HG03175 (cell line): ENCODE measurements at regions not wholly inside any gene's neighbourhood (a gene's known extent, or its start where the extent isn't known, plus 50 kb on each side); places are given as distances from the start of the nearest gene placed in this dataset.

ENCODE experiments used
- ATAC-seq: cut with Tn5 transposase; IDR thresholded peaks from one replicate; pipeline ENCODE4 v1.9.1; 2021; ENCODE audit warnings: mild to moderate bottlenecking, moderate library complexity; ENCODE audit not compliant: unreplicated experiment

DNA sequence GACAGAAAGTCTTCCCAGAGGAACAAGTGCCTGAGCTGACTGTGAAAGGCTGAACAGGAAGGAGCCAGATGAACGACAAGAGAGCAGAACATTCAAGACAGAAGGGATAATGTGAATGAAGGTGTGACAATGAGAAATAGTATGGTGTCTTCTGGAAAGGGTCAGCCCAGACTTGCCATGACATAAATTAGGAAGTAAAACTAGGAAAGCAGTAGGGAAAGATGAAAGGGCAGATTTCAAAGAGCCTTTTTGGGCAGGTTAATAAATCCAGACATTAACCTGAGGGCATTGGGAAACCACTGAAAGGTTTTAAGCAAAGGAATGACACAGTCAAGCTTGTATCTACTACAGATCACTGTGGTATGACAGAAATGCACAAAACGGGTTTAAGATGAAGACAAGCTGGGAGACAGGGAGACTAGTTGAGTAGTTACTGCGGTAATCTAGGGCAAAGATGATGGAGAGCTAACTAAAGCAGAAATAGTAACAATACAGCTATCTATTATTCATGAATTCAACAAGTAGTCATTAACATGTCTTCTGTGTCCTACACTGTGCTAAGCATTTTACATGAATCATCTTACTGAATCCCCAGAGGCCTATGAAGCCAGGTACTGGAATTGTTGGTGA is 580.9 kb upstream of the WWC1 start:
- ATAC-seq, result no peak

DNA sequence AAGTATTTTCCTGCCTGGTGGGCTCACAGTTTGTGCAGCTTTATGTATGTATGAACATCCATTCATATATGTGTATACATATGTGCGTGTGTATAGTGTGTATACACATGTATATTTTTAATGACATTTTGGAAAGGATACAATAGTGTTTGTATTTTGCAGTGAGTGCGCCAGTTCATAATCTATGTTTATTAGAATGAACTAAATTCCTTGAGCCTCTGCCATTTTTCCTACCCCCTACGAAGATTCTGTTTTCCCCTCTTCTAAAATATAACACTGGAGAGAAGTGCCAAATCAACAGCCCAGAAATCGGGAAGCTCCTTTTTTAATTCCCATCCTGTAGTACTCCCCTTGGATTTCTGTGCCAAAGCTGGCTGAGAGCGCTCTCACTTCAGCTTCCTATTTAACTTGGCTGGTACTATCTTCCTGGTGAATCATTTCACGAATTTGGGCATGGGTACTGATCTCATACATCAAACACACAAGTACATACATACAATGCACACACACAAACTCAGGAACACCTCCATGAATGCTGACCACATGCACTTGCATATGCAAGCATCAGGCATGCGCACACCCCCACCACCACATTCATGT is 578.4 kb upstream of the WWC1 start:
- ATAC-seq, result no peak

DNA sequence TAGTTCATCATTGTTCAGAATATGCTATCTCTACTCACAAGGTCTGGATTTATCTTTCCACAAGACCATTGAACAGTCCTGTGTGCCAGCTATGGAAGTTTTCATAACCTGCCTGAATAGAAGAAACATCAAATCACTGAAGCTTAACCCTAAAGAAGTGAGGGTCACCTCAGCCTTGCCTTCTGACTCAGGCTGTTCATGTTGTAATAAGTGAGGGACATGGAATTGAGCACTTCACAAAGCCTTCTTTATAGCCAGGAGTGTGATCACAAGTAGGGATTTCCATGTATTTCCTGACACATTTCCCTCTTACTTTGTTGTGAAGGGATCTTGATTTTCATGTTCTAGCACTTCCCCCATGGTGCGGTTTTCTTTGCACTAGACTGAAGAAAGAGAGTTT is 577.5 kb upstream of the WWC1 start:
- no peak for ATAC-seq

DNA sequence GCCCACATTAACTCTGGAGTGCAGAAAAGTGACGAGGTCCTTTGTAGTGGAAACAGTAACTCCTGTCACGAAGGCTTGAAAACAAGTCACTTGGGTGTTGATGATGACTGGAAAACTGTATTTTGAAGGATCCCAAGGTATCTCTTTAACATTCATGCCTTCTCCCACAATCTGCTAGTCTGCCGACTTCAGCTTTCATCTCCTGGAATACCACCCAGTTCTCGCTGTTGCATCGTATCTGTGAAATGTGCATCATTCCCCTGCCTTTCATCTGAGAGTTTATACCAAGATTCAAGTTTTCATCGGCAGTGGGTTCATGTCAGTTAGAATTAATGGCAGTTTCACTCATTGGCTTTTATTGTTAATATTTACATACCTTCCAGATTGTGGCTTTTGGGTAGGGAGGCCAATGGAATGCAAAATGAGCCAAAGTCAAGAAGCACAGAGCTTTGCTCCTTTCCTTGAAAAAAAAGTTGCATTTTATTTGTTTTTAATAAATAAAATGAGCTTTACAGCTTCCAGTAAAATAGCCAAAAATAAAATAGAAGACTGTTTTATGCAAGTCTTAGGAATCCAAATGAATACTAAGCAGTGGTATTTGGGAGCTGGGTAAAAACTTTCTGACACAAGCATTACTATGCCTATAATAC is 575.2 kb upstream of the WWC1 start:
- ATAC-seq, result no peak

DNA sequence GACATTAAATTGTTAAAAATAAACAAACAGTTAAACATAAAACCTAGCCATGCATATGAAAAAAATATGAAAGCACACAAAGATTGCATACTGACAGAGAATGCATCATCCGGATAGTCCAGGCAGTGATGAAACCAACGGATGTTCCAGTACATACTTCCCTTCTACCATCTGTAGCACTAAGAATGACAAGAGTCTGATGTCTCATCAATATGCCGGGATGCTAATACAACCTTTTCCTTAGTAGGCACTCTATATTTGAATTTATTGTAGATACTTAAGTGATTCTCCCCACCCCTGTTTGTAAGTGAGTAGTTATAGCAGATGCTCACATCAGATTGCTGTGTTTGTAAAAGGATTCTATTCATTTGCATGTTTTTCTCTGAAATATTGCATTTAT is 571.2 kb upstream of the WWC1 start:
- ATAC-seq, result no peak

DNA sequence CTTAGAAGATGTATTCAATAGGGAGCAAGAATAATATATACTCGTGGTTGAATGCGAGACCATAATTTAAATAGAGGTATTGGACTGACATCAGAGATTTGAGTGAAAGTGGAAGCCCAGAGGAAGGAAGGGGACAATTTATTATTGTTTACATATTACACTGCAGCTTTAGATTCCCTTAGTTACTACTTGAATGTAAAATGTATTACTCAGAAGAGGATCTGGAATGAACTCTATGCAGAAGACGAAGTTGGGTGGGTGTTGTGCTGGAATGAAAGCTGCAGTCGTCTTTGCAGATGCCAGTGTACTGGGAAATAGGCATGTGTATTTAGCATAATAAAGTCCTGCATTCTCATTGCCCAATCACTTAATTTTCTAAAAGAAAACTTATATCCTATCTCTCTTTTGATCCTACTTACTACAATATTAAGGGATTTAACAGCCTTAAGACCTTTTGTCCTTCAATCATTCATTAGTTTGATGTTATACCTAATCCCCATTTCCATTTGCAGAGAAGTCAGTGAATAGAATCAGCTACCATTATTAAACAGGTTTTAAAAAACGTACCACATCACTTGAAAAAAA is 570.7 kb upstream of the WWC1 start:
- no peak for ATAC-seq

DNA sequence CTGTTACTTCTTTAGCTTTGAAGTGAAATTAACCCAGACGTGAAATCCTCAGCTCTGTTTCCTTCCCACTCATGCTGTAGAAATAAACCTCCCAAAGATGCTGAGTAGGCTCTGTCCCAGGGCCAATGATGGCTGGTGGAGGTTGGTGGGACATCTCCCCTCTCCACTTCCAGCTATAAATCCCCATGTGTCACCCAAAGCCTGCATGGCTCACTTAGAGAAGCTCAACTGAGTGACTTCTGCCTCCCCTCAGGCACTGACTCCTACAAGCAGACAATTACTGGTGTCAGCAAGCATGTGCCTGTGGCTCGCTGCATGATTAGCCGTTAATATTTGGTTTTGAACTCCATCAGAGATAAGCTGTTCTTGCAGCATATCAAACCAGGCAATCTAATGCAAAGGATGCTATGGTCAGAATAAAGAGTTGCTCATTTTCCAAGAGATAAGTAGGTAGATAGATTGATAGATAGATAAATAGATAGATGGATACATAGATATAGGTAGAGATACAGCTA is 569.5 kb upstream of the WWC1 start:
- ATAC-seq, result no peak

DNA sequence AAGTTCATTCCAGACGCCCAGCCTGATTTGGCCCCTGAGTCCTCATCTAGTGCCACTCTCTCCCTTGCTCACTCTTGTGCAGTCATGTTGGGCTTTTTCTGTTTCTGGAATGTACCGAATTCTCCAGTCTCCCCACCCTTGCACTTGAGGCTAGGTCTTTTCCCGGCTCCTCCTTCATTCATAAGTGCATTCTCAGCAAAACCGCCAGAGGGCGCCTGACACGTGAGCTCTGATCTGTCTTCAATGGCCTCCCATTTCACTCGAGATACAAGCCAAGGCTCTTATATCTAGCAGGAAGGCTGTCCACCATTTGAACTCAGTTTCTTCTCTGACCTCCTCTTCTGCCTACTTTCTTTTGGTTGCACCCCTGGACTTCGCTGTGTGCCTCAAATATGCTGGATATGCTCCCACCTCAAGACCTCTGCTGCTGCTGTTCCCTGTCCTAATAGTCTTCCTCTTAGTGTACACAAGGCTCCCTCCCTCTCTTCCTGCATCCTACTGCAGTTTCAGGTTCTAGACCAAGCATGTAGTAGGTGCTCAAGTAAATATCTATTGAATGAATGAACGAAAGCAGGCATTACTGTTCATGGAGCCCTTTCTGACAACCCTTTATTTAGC is 568.1 kb upstream of the WWC1 start:
- ATAC-seq, result peak; percentile 97

DNA sequence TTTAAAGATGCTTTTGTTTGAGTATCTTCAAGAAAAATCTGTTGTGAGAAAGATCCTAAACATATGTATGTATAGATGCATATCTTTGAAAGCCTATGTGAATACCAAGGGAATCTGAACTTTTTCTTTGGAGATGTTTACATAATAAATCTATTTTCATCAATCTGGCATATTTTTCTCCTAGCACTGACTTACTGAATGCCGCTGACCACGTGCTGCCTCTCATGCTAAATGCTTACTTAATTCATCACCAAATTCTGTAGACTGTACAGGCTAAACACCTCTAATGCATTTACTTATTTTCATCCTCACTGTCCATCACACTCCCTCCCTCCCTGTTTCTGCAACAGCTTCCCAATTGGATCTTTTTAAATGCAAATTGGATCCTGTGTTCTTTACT is 566.2 kb upstream of the WWC1 start:
- ATAC-seq, result no peak

DNA sequence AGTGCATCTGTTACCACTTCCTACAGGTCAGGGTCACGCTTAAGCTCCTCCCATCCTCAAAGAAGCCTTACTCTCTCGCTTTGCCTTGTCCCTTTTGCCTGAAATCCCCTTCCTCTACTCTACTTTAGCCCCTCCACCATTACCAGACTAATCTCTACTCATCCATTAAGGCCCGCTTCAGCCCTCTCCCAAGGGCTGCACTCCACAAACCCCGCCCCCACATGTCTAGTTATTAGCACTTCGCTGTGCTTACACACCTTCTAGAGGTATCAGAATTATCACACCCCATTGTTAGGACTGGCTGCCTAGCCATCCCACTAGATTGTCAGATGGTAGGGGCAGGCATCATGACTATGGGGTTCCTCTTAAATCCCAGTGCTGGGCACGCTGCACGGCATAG is 565.7 kb upstream of the WWC1 start:
- ATAC-seq, result no peak

DNA sequence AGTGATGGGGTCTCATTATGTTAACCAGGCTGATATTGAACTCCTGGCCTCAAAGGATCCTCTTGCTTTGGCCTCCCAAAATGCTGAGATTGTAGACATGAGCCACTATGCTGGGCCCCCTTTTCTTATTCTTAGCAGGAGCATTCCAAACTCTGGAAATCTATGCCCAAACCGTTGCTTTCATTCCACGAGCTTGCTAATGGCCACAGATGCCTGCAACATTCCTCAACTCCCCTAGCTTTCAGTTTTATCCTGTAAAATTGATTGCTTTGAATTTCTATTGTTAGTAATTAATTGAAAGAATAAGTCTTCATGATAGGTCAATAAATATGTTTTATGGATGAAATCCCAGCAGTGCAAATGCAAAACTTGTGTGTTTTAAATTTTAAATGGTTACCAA is 564.8 kb upstream of the WWC1 start:
- ATAC-seq, result no peak

DNA sequence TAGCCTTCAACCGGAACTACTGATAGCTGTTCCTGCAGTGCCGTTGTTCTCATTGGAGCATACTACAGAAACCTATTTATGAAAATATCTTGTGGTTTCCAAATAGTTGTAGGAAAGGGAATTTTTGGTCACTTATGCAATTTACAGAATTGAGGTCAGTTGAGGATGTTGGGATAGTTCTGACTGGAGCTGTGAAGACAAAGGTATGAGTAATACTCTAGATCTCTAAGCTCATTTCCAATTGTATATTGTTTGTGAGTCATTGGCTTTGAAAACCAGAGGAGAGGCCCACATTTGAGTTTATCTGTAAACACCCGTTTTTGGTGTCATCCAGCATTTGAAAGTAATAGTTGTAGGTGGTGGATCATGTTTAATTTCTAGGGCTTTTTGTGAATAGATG is 561.3 kb upstream of the WWC1 start:
- ATAC-seq, result no peak

DNA sequence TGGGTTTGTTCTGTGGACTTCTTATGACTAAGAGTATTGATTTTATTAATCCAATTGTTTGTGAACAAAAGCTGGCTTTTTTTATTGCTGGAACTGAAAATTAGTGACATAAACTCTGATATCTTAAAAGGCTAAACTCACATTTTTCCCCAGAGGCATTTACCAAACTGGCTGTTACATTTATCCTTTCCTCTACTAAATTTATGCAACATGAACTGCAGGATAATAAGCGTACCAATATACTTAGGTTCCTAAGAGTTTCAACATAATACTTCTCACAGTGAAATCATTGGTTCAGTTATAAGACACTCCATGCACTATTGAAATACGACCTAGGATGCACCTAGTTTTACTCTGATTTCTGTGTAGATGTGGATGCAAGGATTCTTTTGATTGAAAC is 560.8 kb upstream of the WWC1 start:
- no peak for ATAC-seq

DNA sequence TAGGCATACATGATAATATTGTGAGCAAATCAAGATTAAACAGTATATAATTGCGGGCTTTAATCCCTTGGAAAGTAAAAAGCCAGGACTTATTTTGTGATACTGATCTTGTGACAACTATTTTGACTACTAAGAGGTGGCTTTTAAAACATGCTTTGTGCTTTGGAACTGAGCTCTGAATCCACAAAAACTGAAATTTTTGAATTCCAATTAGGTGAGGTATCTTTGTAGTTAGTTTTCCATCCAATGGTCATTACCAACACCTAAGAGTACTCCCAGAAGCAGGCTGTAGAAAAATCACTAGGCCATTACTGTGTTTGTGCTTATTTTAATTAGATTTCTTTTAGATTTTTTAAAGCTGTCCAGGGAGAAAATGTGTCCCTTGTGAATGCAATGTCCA is 559.5 kb upstream of the WWC1 start:
- ATAC-seq, result no peak

DNA sequence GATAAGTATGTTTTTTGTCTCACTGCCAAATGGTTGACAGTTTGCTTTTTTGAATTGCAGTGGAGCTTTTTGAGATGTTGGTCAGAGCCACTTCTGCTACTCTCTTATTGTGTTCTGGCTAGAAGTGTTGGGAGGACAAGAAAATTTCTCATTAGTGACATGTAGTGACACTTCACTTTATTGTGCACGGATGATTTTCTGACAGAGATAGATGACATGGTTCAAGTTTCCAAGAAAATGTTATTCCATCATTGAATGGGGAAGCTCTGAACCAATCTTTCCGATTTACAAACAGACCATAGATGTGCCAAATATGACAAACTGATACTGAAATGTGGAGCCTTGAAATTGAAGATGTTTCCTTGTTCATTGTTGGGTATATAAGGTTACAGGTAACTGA is 558.9 kb upstream of the WWC1 start:
- ATAC-seq, result no peak

DNA sequence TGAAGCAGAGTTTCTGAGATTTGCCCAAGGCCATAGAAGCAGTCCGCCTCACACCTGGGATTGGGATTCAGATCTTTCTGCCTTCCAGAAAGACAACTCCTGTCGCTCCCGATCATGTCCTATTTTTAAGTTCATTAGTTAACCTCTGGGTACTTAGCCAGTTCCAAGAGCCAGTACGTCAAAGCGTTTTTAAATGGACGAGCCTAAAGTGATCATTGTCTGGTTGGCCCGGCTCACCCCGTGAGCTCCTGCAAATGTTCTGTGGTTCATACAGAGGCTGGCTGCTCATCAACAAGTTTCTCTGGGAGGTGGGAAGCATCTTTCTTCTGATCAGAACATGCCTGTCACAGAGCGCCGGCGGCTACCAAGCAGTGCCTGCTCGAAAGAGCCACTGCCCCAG is 554.5 kb upstream of the WWC1 start:
- ATAC-seq, result no peak

DNA sequence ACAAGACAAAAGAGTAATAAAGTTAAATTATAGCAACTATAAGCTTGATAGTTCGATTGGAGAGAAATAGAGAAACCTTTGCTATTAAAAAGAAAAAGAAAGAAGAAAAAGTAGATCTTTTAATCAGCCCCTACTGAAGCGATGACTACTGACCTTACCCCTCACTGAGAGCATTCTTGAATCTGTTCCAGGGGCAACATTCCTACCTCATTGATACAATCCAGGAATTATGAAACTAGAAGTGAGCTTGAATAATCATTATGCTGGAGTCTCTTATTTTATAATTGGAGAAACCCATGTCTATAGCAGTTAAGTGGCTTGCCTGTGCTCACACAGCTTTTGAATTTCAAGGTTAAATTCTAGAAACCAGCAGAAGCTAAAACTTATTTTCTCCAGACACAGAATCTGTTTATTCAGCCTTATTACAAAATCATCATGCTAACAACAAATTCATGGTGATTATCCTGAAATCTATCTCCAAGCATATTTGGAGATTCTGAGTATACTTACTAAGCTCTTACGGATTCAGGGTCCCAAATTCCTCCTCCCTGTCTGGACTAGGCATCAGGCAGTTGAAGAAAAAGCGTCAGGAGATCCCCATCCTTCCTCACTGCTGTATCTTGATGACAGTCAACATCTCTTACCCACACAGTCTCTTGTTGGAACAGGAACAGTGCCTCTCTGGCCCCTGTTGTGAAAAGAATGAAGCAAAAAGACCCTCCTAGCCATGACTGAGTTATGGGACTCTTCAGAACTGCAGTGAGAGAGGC is 547.6 kb upstream of the WWC1 start:
- ATAC-seq, result no peak

DNA sequence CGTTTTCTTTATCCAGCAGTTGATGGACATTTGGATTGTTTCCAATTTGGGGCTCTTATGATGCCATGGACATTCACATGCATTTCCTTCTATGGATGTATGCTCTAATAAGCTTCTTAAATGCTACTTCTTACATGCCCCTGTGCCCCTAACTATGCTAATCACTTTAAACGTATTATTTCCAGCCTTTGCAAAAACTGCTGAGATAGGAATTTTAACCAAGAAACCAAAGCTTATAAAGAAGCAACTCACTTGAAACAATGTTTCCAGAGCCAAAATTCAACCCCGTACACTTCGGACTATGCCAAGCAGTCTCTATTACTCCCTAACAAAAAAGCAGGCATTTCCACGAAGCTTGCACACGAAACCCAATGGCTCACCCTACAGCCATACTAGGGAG is 545.6 kb upstream of the WWC1 start:
- no peak for ATAC-seq

DNA sequence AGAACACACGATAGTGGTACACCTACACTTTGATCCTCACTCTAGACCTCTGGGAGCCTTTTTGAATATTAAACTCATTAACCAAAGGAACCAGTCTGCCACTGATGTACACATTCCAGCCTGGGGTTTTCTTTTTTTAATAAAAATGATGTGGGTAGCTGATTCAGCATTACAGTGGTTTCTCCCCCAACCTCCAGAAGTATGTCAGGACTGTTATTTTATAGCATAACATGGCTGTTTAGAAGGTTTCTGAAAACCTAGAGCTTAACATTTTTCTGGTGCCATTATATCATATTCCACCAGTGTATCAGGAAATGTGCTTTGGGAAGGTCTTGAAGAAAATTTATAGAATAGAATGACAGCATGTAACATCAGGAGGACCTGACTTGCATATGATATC is 540.9 kb upstream of the WWC1 start:
- ATAC-seq, result no peak

DNA sequence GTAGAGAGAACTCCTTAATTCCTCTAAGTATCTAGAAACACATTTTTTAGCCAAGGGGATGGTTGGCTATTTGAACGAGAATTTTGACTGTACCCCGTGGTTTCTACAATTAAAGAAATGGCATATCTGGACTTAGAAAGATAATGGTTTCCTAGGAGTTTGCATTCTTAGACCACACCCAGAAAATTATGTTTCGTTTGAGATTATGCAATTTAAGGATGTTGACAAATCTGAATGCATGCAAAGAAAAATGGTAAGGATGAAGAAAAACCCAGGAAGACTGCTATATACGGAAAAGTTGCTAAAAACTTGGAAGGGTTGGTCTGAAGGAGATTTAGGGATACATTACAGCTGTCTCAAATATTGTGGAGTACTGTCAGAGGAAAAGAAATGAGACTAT is 538.5 kb upstream of the WWC1 start:
- no peak for ATAC-seq
